K562 (cell line): ENCODE measurements at regions not wholly inside any gene's neighbourhood (a gene's known extent, or its start where the extent isn't known, plus 50 kb on each side); places are given as distances from the start of the nearest gene placed in this dataset.

Experiments
- ATAC-seq: fragments of 200-7000 bp; cut with Tn5 transposase; 3 replicates; pipeline ENCODE4 v1.9.1; 2020; ENCODE audit warnings: moderate library complexity
- BruUV-seq: library from RNA; stranded (reverse); fragments of 400-500 nt; replicated peaks from 2 replicates; lab custom pipeline; 2021; lab: Mats Ljungman, UMichigan
- CTCF ChIA-PET: fragments of 300-600 bp; formaldehyde crosslinking; extraction: SDS; loops from one replicate; lab custom pipeline; 2021; ENCODE audit warnings: low intra/inter-chr PET ratio; lab: Yijun Ruan, JAX
- POLR2A ChIA-PET: fragments of 300-600, 350-650 bp; sonication (Branson Sonifier 250); formaldehyde crosslinking; extraction: SDS; loops from one replicate; lab custom pipeline; 2021; ENCODE audit warnings: antibody characterized with exemption, inconsistent platforms; lab: Yijun Ruan, JAX
- DNase-seq, 4 experiments: peaks; one replicate each; pipeline versions ENCODE4 v3.0.0 to v3.0.0-alpha.2; 2011 to 2018; ENCODE audit warnings: low spot score in 3 of 4, mixed read lengths in 3 of 4; ENCODE audit errors: extremely low read depth in 1 of 4
- FAIRE-seq: peaks from 2 replicates; lab custom pipeline; 2011; peaks lifted over from hg19 to GRCh38; lab: Jason Lieb, UNC
- H2AFZ ChIP-seq: 2 replicates; pipeline ENCODE4 v1.6.0; 2011; ENCODE audit warnings: low read depth, low read length, control low read depth, inconsistent platforms
- H3K27ac ChIP-seq: fragments of 200-600 bp; 3 replicates; pipeline ENCODE4 v1.8.0; 2011; ENCODE audit warnings: low read depth, mild to moderate bottlenecking, control low read depth, inconsistent platforms, low read length, moderate library complexity, mixed read lengths; ENCODE audit errors: extremely low read depth
- H3K27me3 ChIP-seq, 2 experiments: fragments of 300-600 bp in 1 of 2; 2 replicates in 1 of 2; 3 replicates in 1 of 2; pipeline versions ENCODE4 v1.6.0 to v1.8.0; 2011; ENCODE audit warnings: inconsistent platforms in 2 of 2, low read length in 2 of 2, mild to moderate bottlenecking in 1 of 2, mixed read lengths in 1 of 2, moderate library complexity in 1 of 2; ENCODE audit not compliant: control insufficient read depth in 2 of 2, insufficient read depth in 2 of 2
- H3K36me3 ChIP-seq: fragments of 300-600 bp; 3 replicates; pipeline ENCODE4 v1.8.0; 2011; ENCODE audit warnings: mild to moderate bottlenecking, low read length, inconsistent platforms; ENCODE audit not compliant: control insufficient read depth, insufficient read depth
- H3K4me1 ChIP-seq, 2 experiments: fragments of 200-600 bp in 1 of 2; replicated peaks in 1 of 2; 2 replicates in 1 of 2; 3 replicates in 1 of 2; pipeline versions ENCODE4 v1.5.1 to v1.8.0; 2011; ENCODE audit warnings: inconsistent platforms in 2 of 2, low read length in 2 of 2, mild to moderate bottlenecking in 1 of 2, mixed read lengths in 1 of 2, moderate library complexity in 1 of 2; ENCODE audit not compliant: control insufficient read depth in 2 of 2, insufficient read depth in 2 of 2
- H3K4me2 ChIP-seq: 2 replicates; pipeline ENCODE4 v1.6.1; 2011; ENCODE audit warnings: low read length, control low read depth, inconsistent platforms, mixed read lengths; ENCODE audit not compliant: insufficient read depth
- H3K4me3 ChIP-seq: fragments of 200-600 bp; sonication (generic), shearing (Covaris generic); 2 replicates; pipeline ENCODE4 v1.5.1; 2016; ENCODE audit warnings: control low read depth, inconsistent platforms
- H3K79me2 ChIP-seq: fragments of 200-600 bp; 3 replicates; pipeline ENCODE4 v1.8.0; 2011; ENCODE audit warnings: low read length, inconsistent platforms; ENCODE audit not compliant: control insufficient read depth, insufficient read depth
- H3K9ac ChIP-seq, 2 experiments: 2 replicates each; pipeline versions ENCODE4 v1.6.0 to v1.6.1; 2011; ENCODE audit warnings: low read depth in 2 of 2, low read length in 2 of 2, control low read depth in 1 of 2, inconsistent platforms in 1 of 2, mild to moderate bottlenecking in 1 of 2, mixed read lengths in 1 of 2; ENCODE audit not compliant: insufficient read depth in 1 of 2
- H3K9me1 ChIP-seq: one replicate; pipeline ENCODE4 v1.6.0; 2011; ENCODE audit warnings: inconsistent platforms, mild to moderate bottlenecking, low read length, moderate library complexity; ENCODE audit not compliant: control insufficient read depth, insufficient read depth
- H3K9me3 ChIP-seq: replicated peaks from 2 replicates; pipeline ENCODE4 v1.5.1; 2011; ENCODE audit warnings: low read depth, low read length, inconsistent platforms; ENCODE audit not compliant: control insufficient read depth, insufficient read depth
- H4K20me1 ChIP-seq: replicated peaks from 2 replicates; pipeline ENCODE4 v1.6.1; 2011; ENCODE audit warnings: low read length, inconsistent platforms, mixed read lengths; ENCODE audit not compliant: control insufficient read depth, insufficient read depth
- ARID2 ChIP-seq: fragments of 450-650 bp; IDR thresholded peaks from 2 replicates; pipeline ENCODE4 v1.6.1; 2017; ENCODE audit warnings: antibody characterized with exemption, mild to moderate bottlenecking
- BCL6 ChIP-seq: fragments of 250-450 bp; sonication (Bioruptor Pico); IDR thresholded peaks from 2 replicates; pipeline ENCODE4 v1.4.0; 2020
- BHLHE40 ChIP-seq: IDR thresholded peaks from 2 replicates; pipeline ENCODE4 v1.6.1; 2011; ENCODE audit warnings: low read length, improper control_type of control experiment
- BRD9 ChIP-seq: fragments of 450-650 bp; IDR thresholded peaks from 2 replicates; pipeline ENCODE4 v1.6.1; 2018; ENCODE audit warnings: low read depth; ENCODE audit not compliant: partially characterized antibody
- COPS2 ChIP-seq: fragments of 450-650 bp; conservative IDR thresholded peaks from 2 replicates; pipeline ENCODE4 v1.6.1; 2016; ENCODE audit warnings: mild to moderate bottlenecking, moderate library complexity
- FOXA3 ChIP-seq, 2 experiments: fragments of 450-650 bp in 1 of 2; sonication (generic) in 1 of 2; formaldehyde crosslinking; IDR thresholded peaks in 1 of 2; conservative IDR thresholded peaks in 1 of 2; 2 replicates each; pipeline versions ENCODE4 v1.4.0 to v1.8.0; 2020 to 2022; ENCODE audit warnings: mild to moderate bottlenecking in 2 of 2, missing genetic modification reagents in 1 of 2
- HCFC1 ChIP-seq: IDR thresholded peaks from 2 replicates; pipeline ENCODE4 v1.6.1; 2012; ENCODE audit warnings: low read depth, low read length, improper control_type of control experiment
- ILF3 ChIP-seq: fragments of 450-650 bp; IDR thresholded peaks from 2 replicates; pipeline ENCODE4 v1.6.1; 2018; ENCODE audit warnings: antibody characterized with exemption, mild to moderate bottlenecking, moderate library complexity, borderline replicate concordance
- KAT8 ChIP-seq: fragments of 450-650 bp; IDR thresholded peaks from 2 replicates; pipeline ENCODE4 v1.6.1; 2016; ENCODE audit warnings: low read depth, mild to moderate bottlenecking
- KDM1A ChIP-seq, 2 experiments: fragments of 450-650 bp; IDR thresholded peaks; 2 replicates each; pipeline ENCODE4 v1.6.1; 2016; ENCODE audit warnings: mild to moderate bottlenecking in 2 of 2
- NCOR1 ChIP-seq: fragments of 450-650 bp; IDR thresholded peaks from 2 replicates; pipeline ENCODE4 v1.6.1; 2016; ENCODE audit warnings: mild to moderate bottlenecking, moderate library complexity
- POLR2A ChIP-seq: fragments of 450-650 bp; conservative IDR thresholded peaks from 2 replicates; pipeline ENCODE4 v1.6.1; 2016
- RBM14 ChIP-seq: fragments of 200-400 bp; formaldehyde crosslinking; IDR thresholded peaks from 2 replicates; pipeline ENCODE4 v1.6.1; 2018; ENCODE audit warnings: low read depth, mild to moderate bottlenecking, low read length, moderate library complexity, borderline replicate concordance; ENCODE audit not compliant: insufficient read depth
- SPI1 ChIP-seq: IDR thresholded peaks from 2 replicates; pipeline ENCODE4 v1.6.1; 2011; ENCODE audit warnings: low read depth, low read length, control low read depth, borderline replicate concordance
- SREBF2 ChIP-seq: sonication (generic); formaldehyde crosslinking; IDR thresholded peaks from 2 replicates; pipeline ENCODE4 v1.4.0; 2020; ENCODE audit warnings: mild to moderate bottlenecking, missing genetic modification reagents
- SRF ChIP-seq, 2 experiments: fragments of 250-450, 450-650 bp in 1 of 2; sonication (Bioruptor Pico) in 1 of 2; sonication (generic) in 1 of 2; formaldehyde crosslinking; IDR thresholded peaks; 2 replicates each; pipeline versions ENCODE4 v1.5.0 to v1.5.1; 2020 to 2022; ENCODE audit warnings: mild to moderate bottlenecking in 1 of 2, missing genetic modification reagents in 1 of 2
- TCF15 ChIP-seq: fragments of 250-450 bp; sonication (Bioruptor Pico); IDR thresholded peaks from 2 replicates; pipeline ENCODE4 v1.8.0; 2022; ENCODE audit warnings: moderate library complexity, mild to moderate bottlenecking, inconsistent platforms
- THAP7 ChIP-seq: fragments of 250-450 bp; sonication (Bioruptor Pico); IDR thresholded peaks from 2 replicates; pipeline ENCODE4 v1.5.0; 2021
- ZC3H8 ChIP-seq: fragments of 450-650 bp; IDR thresholded peaks from 2 replicates; pipeline ENCODE4 v1.6.1; 2017
- WGBS: fragments of 100-300 bp; shearing (Covaris generic); methylation state at CpG from one replicate; pipeline ENCODE4 v1.1.6; 2016; ENCODE audit warnings: low coverage, mixed read lengths; ENCODE audit not compliant: insufficient coverage; ENCODE audit errors: missing lambda C conversion rate; 5-methylcytosine and 5-hydroxymethylcytosine counted together
- in situ Hi-C: fragments of 300-500 bp; cut with MboI; formaldehyde crosslinking; loops from 4 replicates; pipeline ENCODE4 v1.15.0; 2018; ENCODE audit warnings: inconsistent platforms, mixed read lengths
- intact Hi-C: fragments of 100-400 bp; cut with micrococcal nuclease; formaldehyde crosslinking; loops from 2 replicates; pipeline ENCODE4 v1.14.2; 2022

- no peak overlapping the region for H3K9ac ChIP-seq
- no peaks in the 10 kb centered on the region for H3K9me1 ChIP-seq
- CTCF ChIA-PET: interaction anchor here (0.6 kb wide), 1 partner anchor 25 kb away, joined by 3 read pairs; no protein-coding TSS in a partner anchor
- WGBS: no CpG with 5 or more reads among the region's 1 CpG
- no peaks in the 10 kb centered on the region for H3K9me3 ChIP-seq
- ATAC-seq (no peak), FAIRE-seq (no peak)
- no peaks in the 10 kb centered on the region for H3K27me3 ChIP-seq
- no peaks in the 10 kb centered on the region for H3K4me1 ChIP-seq
- no peaks in the 10 kb centered on the region for H3K79me2 ChIP-seq
- no peak overlapping the region for H3K27ac ChIP-seq
- TF ChIP-seq ARID2: no peak
- TF ChIP-seq TCF15: no peak
- TF ChIP-seq POLR2A: no peak
- TF ChIP-seq NCOR1: no peak
- TF ChIP-seq BCL6 (CRISPR knock-in tag): no peak
- TF ChIP-seq RBM14: no peak
- no peak for TF ChIP-seq SRF (CRISPR knock-in tag; IDR thresholded peaks at IDR 0.05)
- TF ChIP-seq HCFC1: no peak
- TF ChIP-seq SREBF2: no peak
- TF ChIP-seq ILF3: no peak
- TF ChIP-seq KDM1A (IDR thresholded peaks at IDR 0.05): no peak
- TF ChIP-seq BHLHE40: no peak
- no peak for TF ChIP-seq SPI1
- no peak for TF ChIP-seq ZC3H8
- TF ChIP-seq FOXA3 (CRISPR knock-in tag; conservative IDR thresholded peaks at IDR 0.05 in 1 of 2, IDR thresholded peaks at IDR 0.05 in 1 of 2): no peak
- TF ChIP-seq COPS2: no peak
- no peak for TF ChIP-seq KAT8
- no peak for TF ChIP-seq THAP7 (CRISPR knock-in tag)
- TF ChIP-seq BRD9: no peak
- TF ChIP-seq, all 486 proteins: peak for 0
- intact Hi-C loops: no loop called here
- Histone ChIP-seq H4K20me1 (no peaks in the 10 kb centered on the region), H2AFZ (no peak overlapping the region), H3K4me3 (no peak overlapping the region), H3K4me2 (no peak overlapping the region), H3K36me3 (no peaks in the 10 kb centered on the region)
- DNase-seq: no peak
- in situ Hi-C loops: no loop called here
- no TSS peak for BruUV-seq
- POLR2A ChIA-PET: no interaction called here
Observed at GRCh38 chr17:22511431-22511830, 819.1 kb downstream of the KCNJ18 start.
